Left lobe of liver (tissue), 2 donors: ENCODE measurements at regions not wholly inside any gene's neighbourhood (a gene's known extent, or its start where the extent isn't known, plus 50 kb on each side); places are given as distances from the start of the nearest gene placed in this dataset.
A peak's percentile ranks its signal among the peaks of the same experiment; 100 is the strongest.

Experiments
- ATAC-seq: fragments of 200-7000 bp; cut with Tn5 transposase; one replicate; pipeline ENCODE4 v1.9.1; 2020; ENCODE audit warnings: mild to moderate bottlenecking, moderate library complexity
- DNase-seq: peaks from one replicate; pipeline ENCODE4 v3.0.0-alpha.2; 2020; ENCODE audit warnings: low spot score
- donor health status: DM: no; HTN: no; CAD: no; lungs with moderate emphysema.
- donor health status: DM: no; HTN: yes; CAD: no.

DNA sequence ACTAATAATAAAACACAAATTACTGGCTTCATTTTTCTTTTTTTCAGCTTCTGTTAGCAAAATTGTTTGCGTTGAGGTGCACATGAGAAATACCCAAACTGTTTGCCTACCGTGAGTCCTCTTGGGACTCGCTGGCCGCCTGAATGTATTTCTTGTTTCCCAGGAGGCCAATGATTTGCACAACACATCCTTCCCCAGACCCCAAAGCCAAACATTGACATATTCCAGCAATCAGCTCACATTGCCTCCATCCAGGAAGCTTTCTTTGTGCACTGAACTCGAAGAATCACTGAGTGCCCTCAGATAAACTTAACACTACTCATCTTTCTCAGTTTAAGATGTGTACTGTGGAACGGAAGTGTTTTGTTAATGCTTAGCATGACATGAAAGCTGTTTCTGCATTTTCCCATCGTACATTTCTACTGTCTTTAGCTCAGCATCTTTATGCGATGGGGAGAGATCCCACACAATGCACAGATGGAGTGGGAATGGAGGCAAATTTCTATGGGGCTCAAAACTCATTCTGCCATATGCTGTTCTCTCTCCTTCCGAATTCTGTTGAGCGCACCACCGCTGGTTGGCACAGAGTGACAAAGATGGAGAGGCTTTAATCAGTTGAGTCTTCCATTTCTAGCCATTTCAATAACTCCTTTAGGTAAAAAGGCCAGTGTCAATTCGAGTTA, 399.5 kb downstream of the RFC3 start:
- ATAC-seq (no peak), DNase-seq (no peak)

DNA sequence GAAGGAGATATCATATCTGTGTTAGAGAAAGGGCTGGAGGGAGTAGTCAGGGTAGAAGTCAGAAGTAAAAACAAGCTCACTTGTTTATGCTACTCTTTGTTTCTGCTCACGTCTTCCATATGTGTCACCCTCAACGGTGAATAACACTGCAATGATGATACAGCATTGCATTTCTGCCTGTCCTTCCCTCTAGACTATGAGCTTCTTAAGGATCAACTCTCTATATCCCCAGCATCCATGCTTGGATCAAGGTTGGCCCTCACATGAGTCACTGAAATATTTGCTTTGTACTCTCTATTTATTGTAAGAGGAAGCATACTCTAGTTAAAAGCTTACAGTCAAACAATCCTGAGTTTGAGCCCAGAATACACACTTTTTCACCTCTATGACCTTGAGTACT, 406.0 kb downstream of the RFC3 start:
- DNase-seq: no peak
- no peak for ATAC-seq

- no peak for DNase-seq
- ATAC-seq: peak; percentile 21
Measured at GRCh38 chr13:34224877-34225276, 406.9 kb downstream of the RFC3 start.

DNA sequence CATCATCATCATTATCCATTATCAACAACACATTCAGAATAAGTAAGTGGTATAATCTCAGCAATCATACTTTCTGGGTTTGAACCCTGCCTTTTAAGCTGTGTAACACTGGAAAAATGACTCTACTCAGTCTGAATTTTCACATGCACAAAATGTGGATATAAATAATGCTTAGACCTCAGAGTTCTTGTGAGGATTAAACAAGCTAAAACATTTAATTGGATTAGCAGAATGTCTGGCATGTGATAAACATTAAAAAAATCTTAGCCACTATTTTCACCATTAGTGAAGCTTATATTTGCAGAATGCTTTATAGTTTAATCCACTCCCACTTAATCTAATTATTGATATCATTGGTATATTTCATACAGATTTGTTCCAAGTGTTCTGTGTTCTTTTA, 412.3 kb downstream of the RFC3 start:
- DNase-seq (no peak), ATAC-seq (no peak)

DNA sequence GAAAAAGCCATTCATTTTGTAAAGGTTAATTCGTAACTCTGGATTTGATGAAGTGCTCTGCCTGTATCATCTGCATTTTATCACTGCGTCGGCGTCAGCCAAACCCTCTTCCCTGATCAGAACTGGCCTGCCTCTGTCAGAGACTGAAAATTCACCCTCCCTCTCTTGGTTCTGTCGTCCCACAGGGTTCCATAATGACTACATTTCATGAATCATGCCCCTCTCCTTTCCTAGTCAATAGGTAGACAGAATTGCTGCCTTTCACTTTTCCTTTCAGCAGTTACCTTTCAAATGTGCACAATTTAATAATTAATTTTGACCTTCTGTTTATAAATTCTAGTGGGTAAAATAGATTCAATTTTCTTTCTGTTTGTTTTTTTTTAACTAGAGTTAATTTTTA, 423.4 kb downstream of the RFC3 start:
- DNase-seq (no peak), ATAC-seq (no peak)

DNA sequence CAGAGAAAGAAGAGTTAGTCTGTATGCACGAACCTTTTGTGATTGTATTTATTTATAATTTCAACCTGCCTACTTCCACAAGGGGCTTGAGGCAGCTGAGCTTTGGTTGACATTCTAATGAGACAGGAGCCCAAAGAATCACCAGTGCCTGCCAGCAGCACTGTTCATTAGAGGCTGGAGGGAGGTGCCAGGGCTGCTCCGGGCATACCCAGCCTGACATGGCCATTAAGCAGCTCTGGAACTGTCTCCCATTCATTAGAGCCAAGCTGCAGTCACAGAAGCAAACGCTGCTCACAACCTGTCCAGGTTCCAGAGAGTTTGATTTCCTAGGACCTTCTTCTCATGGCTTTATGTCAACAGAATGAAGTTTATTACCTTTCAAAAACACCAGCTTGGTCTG, 425.5 kb downstream of the RFC3 start:
- DNase-seq: no peak
- ATAC-seq: no peak

DNA sequence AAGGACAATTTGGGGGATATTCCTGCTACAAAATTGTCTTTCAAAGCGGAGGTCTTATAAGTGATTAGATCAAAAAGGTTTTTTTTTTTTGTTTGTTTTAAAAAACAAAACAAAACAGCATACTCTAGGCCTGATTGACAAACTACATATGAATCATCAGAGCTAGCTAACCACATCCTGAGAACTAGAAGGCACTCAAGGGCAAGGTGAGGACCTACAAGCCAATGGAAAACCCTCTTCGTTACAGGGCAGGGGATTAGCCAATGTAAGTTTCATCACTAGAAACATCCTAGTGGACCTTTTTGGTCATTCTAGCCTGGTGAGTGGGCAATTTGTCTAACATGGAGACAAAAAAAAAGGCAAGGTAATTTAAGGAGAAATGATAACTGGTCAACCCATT, 428.6 kb downstream of the RFC3 start:
- DNase-seq (no peak), ATAC-seq (no peak)

GRCh38 chr13:34247596-34247995, 429.6 kb downstream of the RFC3 start:
- DNase-seq (no peak), ATAC-seq (no peak)

DNA sequence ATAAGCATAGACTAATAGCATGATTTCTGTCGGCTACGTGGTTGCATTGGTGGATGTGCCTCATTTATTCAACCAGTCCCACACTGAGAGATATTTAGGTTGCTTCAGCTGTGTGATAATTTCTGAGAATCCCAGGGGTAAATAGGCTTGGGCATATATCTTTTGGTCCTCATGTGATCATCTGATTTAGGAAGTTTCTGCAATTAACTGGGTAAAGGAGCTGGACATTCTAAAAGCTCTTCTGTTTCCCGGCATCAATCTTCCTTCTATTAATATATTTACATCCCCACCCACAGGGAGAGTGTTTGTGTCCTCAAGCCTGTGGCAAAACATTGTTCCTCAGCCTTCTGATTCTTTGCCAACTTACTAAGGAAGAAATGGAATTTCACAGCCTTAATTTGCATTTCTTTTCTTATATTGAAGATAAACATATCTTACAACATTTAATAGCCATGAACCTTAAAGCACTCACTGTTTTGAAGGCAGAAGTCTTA, 431.6 kb downstream of the RFC3 start:
- ATAC-seq (no peak), DNase-seq (no peak)

- DNase-seq: no peak
Measured at GRCh38 chr13:34250151-34250670, 432.3 kb downstream of the RFC3 start.

DNA sequence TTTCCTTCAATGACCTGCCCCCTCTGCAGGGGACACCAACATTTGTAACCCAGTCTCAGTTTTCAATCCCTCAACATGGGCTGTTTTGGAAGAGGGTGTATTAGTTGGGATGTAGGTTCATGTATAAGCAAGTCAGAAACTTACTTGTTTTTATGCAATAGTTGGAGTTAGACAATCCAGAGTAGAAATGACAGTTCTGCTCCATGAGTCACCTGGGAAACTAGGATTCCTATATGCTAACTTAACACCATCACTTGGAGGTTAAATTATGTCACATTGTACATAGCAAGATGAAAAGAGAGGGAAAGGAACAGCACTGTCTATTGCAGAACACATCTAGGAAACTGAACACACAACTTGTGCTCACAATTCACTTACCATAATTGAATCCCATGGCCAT, 436.4 kb downstream of the RFC3 start:
- ATAC-seq: no peak
- no peak for DNase-seq

More at GRCh38 chr13:34250151-34250670, 432.3 kb downstream of the RFC3 start:
- ATAC-seq: no peak

DNA sequence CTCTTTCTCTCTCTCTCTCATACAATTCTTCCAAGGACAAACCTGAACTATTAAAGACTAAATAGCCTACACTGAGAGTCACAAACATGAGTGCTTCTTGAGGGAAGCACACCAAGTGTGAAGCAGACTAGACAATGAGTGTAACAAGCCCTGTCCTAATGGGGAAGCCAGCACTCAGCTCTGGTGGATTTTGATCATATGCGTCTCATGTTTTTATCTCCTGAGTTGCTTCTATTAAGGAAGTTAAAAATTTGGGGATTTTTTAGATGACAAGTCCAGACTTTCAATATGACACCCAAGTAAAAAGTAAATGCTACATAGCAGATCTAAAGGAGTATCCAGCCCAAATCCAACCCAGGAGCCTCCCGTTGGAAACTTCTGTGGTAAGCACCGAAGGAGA, 437.8 kb downstream of the RFC3 start:
- no peak for DNase-seq
- no peak for ATAC-seq

- no peak for DNase-seq
- ATAC-seq: no peak
Measured at GRCh38 chr13:34256236-34256635, 438.3 kb downstream of the RFC3 start.

DNA sequence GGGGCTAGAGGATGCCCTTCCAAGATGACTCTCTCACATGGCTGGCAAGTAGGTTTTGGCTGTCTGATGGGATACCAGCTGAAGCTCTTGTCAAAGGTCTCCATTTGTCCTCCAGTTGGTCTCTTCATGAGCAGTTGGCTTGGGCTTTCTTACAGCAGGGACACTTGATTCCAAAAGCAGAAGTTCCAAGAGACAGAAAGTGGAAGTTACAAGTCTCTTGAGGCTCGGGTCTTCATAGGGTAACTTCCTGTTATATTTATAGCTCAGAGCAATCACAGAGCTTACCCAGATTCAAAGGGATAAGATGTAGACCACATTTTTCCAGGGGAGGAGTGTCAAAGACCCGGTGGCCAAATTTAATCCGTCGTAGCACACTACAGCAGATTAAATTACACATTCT, 440.0 kb downstream of the RFC3 start:
- ATAC-seq (no peak), DNase-seq (no peak)

- ATAC-seq (no peak), DNase-seq (no peak)
Measured at GRCh38 chr13:34258646-34259386, 440.9 kb downstream of the RFC3 start.

- DNase-seq (no peak), ATAC-seq (no peak)
Measured at GRCh38 chr13:34263681-34264080, 445.7 kb downstream of the RFC3 start.

DNA sequence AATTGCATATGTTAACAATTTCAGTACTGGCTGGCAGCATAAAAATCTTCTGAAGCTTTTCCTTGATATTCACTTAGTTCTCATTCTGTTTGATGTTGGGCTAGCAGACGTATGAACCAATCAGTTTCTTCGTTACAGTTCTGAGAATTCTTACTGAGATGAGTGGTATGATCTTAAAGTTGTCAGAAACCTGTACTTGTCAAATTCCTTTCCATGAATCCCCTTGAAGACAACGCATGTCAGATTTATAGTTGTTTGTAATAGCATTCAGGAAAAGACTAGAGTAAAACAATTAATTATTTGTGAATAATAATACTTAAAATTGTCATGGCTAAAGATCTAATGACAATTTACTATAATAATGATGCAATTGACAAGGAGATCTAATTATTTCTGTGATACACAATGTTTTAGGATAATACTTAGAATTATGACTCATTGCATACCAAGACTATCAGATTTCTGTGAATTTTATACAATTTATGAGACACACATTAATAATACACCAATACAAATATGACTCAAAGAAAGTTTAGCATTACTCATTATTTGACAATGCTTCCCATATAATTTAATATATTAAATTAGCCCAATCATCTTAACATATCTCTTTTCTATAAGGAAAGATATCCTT, 447.2 kb downstream of the RFC3 start:
- DNase-seq (no peak), ATAC-seq (no peak)

DNA sequence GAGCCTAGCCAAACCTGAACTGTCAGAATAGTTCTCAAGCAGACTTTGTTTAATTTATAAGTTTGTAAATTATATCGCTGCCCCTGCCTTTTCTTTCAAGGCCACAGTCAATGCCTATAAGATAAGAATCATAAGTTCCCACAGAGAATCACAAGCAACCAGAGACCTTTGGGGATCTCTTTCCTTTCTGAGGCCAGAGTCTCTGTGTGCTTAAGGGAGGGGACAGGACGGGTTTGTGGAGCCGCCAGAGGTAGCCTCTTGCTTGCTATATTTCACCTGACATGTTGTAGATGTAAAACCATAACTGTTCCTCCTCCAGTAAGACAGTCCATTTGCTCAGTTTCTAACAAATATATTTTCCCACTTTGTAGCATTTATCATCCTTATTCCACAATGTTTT, 458.8 kb downstream of the RFC3 start:
- DNase-seq (no peak), ATAC-seq (no peak)

- no peak for DNase-seq
- ATAC-seq: no peak
Measured at GRCh38 chr13:34277936-34278335, 460.0 kb downstream of the RFC3 start.

DNA sequence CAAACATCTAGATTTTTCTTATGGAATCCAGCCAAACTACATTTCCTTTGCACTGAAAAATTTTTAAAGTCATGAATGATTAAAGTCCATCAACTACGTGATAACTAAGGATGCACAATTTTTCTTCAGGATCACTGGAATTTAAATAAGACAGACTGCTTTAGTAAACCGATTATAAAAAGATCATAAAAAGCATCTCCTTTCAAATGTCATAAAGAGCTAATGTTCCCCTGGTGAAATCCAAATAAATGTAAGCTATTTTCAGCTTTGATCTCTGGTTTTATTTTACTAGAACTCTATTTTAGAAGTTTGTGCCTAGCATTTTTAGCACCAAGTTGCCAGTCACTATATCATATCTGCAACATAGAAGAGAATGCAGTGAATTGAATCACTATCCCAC, 460.8 kb downstream of the RFC3 start:
- DNase-seq: no peak
- ATAC-seq: no peak

GRCh38 chr13:34290661-34291060, 472.7 kb downstream of the RFC3 start:
- no peak for ATAC-seq
- DNase-seq: no peak
